Lung (tissue), 11 donors: ENCODE measurements at regions not wholly inside any gene's neighbourhood (a gene's known extent, or its start where the extent isn't known, plus 50 kb on each side); places are given as distances from the start of the nearest gene placed in this dataset.
A peak's percentile ranks its signal among the peaks of the same experiment; 100 is the strongest.

Experiments used
- ATAC-seq: fragments of 200-7000 bp; cut with Tn5 transposase; one replicate; pipeline ENCODE4 v1.9.1; 2020; ENCODE audit warnings: moderate number of reproducible peaks; ENCODE audit not compliant: insufficient read depth, low FRiP score
- DNase-seq, 3 donors: peaks; one replicate each; pipeline ENCODE4 v3.0.0-alpha.2; 2013 to 2017
- H3K27ac ChIP-seq, 2 donors: one replicate each; pipeline ENCODE4 v1.5.1; 2013; ENCODE audit warnings: mild to moderate bottlenecking in 2 of 2, moderate library complexity in 2 of 2, control low read depth in 1 of 2, inconsistent platforms in 1 of 2, low read depth in 1 of 2, low read length in 1 of 2
- H3K27me3 ChIP-seq, 3 donors: one replicate each; pipeline ENCODE4 v1.5.1; 2013; ENCODE audit warnings: low read length in 2 of 3; ENCODE audit not compliant: control insufficient read depth in 3 of 3, insufficient read depth in 3 of 3
- H3K36me3 ChIP-seq, 4 donors: one replicate each; pipeline ENCODE4 v1.5.1; 2013; ENCODE audit warnings: low read length in 4 of 4, mild to moderate bottlenecking in 1 of 4, moderate library complexity in 1 of 4; ENCODE audit not compliant: control insufficient read depth in 4 of 4, insufficient read depth in 4 of 4
- H3K4me1 ChIP-seq, 5 donors: one replicate each; pipeline ENCODE4 v1.5.1; 2013; ENCODE audit warnings: low read length in 5 of 5, mild to moderate bottlenecking in 2 of 5, moderate library complexity in 1 of 5; ENCODE audit not compliant: control insufficient read depth in 5 of 5, insufficient read depth in 5 of 5
- H3K4me3 ChIP-seq: one replicate; pipeline ENCODE4 v1.5.1; 2013; ENCODE audit warnings: mild to moderate bottlenecking, control low read depth, moderate library complexity
- H3K9ac ChIP-seq, 2 donors: one replicate each; pipeline ENCODE4 v1.5.1; 2013; ENCODE audit warnings: low read length in 2 of 2, control low read depth in 1 of 2; ENCODE audit not compliant: insufficient read depth in 1 of 2
- H3K9me3 ChIP-seq, 4 donors: one replicate each; pipeline ENCODE4 v1.5.1; 2013; ENCODE audit warnings: low read length in 3 of 4, mild to moderate bottlenecking in 1 of 4, moderate library complexity in 1 of 4; ENCODE audit not compliant: control insufficient read depth in 4 of 4, insufficient read depth in 3 of 4
- WGBS, 2 donors: extraction: QIAGEN DNeasy Blood & Tissue Kit; methylation state at CpG; one replicate each; pipeline ENCODE4 v1.1.7; 2013; 5-methylcytosine and 5-hydroxymethylcytosine counted together
- TF ChIP-seq, protein P1 (sequence below): IDR thresholded peaks from 2 replicates; pipeline ENCODE4 v1.5.1; 2012; ENCODE audit warnings: mild to moderate bottlenecking; ENCODE audit errors: control extremely low read depth, extremely low read depth
- donor health status: control.
- donor health status: control.
- donor health status: Bipolar disorder and iron deficiency.
- donor health status: healthy.
- donor health status: DM: yes; HTN: yes; CAD: no.

GRCh38 chr1:5644281-5645134, 347.7 kb downstream of the NPHP4 start:
- DNase-seq: no peak
- 88 to 92% methylated on average over 12 of the region's 12 CpGs for WGBS, 2 donors
- H3K4me3 ChIP-seq: no peak overlapping the region
- H3K27me3 ChIP-seq: no peaks in the 10 kb centered on the region
- H3K36me3 ChIP-seq: no peaks in the 10 kb centered on the region
- ATAC-seq: no peak
- peaks cover 0 to 12% (median 0%) of the 10 kb centered on the region in 4 donors for H3K9me3 ChIP-seq
- H3K4me1 ChIP-seq: no peaks in the 10 kb centered on the region
- no peak overlapping the region for H3K9ac ChIP-seq
- no peak overlapping the region for H3K27ac ChIP-seq
- TF ChIP-seq, protein P1, sequence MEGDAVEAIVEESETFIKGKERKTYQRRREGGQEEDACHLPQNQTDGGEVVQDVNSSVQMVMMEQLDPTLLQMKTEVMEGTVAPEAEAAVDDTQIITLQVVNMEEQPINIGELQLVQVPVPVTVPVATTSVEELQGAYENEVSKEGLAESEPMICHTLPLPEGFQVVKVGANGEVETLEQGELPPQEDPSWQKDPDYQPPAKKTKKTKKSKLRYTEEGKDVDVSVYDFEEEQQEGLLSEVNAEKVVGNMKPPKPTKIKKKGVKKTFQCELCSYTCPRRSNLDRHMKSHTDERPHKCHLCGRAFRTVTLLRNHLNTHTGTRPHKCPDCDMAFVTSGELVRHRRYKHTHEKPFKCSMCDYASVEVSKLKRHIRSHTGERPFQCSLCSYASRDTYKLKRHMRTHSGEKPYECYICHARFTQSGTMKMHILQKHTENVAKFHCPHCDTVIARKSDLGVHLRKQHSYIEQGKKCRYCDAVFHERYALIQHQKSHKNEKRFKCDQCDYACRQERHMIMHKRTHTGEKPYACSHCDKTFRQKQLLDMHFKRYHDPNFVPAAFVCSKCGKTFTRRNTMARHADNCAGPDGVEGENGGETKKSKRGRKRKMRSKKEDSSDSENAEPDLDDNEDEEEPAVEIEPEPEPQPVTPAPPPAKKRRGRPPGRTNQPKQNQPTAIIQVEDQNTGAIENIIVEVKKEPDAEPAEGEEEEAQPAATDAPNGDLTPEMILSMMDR: no peak

DNA sequence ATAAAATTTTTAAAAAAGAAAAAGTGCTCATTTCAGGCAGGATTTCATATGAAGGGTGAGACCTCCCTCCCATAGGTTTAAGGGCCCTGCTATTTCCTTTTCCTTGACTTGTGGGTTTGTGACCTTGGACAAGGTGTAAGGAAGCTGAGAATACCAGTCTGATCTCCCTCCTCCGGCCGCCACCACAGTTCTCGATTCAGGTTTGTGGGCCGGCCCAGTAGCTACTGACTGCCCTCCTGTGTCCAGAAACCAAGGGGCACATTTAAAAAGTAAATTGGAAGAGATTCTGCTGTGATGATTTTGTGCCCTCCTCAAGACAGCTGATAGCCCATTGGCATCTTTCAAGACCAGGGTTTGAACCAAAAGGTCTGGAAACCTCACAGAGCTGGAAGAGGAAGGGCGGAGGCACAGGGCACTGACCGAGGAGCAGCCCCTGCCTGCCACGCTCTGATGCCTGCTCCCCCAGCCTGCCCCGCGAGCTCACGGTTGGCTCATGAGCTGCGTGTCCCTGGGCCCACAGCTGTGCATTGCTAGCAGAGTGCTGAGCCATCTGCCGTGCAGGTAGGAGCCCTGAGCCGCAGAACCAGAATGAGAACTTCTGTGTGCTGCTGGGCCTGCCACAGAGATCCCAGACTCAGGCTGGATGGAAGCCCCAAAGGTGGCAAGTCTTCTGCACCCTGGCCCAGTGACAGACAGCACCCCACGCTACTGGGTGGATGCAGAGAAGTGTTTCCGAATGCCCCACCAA, 348.7 kb downstream of the NPHP4 start:
- Histone ChIP-seq H3K4me1 (no peaks in the 10 kb centered on the region), H3K36me3 (no peaks in the 10 kb centered on the region), H3K9me3 (peaks cover 0 to 12% (median 0%) of the 10 kb centered on the region in 4 donors), H3K4me3 (no peak overlapping the region), H3K9ac (no peak overlapping the region), H3K27ac (no peak overlapping the region), H3K27me3 (no peaks in the 10 kb centered on the region)
- DNase-seq (no peak), ATAC-seq (no peak)
- 78 to 79% methylated on average over 15 of the region's 15 CpGs for WGBS, 2 donors
- TF ChIP-seq, protein P1: no peak

DNA sequence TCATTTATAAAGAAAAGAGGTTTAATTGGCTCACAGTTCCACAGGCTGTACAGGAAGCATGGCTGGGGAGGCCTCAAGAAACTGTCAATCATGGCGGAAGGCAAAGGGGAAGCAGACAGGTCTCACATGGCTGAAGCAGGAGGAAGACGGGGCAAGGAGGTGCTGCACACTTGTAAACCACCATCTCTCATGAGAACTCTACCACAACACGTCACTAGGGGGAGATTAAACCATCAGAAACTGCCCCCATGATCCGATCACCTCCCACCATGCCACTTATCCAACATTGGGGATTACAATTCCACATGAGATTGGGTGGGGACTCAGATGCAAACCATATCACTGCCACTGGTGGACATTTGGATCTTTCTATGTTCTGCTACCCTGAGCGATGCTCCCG, 351.4 kb downstream of the NPHP4 start:
- WGBS, 2 donors: 54 to 59% methylated on average over 6 of the region's 6 CpGs
- no peak overlapping the region for H3K27ac ChIP-seq
- no peaks in the 10 kb centered on the region for H3K36me3 ChIP-seq
- no peak overlapping the region for H3K9ac ChIP-seq
- no peaks in the 10 kb centered on the region for H3K4me1 ChIP-seq
- no peak overlapping the region for H3K4me3 ChIP-seq
- ATAC-seq: no peak
- H3K9me3 ChIP-seq: peaks cover 0 to 10% (median 0%) of the 10 kb centered on the region in 4 donors
- TF ChIP-seq, protein P1: no peak
- DNase-seq: peak in 1 of 3 donors; percentile 3
- H3K27me3 ChIP-seq: peaks cover 0 to 4% (median 0%) of the 10 kb centered on the region in 3 donors
